HG03175 (cell line): ENCODE measurements at regions not wholly inside any gene's neighbourhood (a gene's known extent, or its start where the extent isn't known, plus 50 kb on each side); places are given as distances from the start of the nearest gene placed in this dataset.

ENCODE experiments used
- ATAC-seq: cut with Tn5 transposase; IDR thresholded peaks from one replicate; pipeline ENCODE4 v1.9.1; 2021; ENCODE audit warnings: mild to moderate bottlenecking, moderate library complexity; ENCODE audit not compliant: unreplicated experiment

- ATAC-seq, result no peak
Measured at GRCh38 chr14:100638211-100638855, 51.1 kb upstream of the BEGAIN start.

- no peak for ATAC-seq
Measured at GRCh38 chr14:100639280-100639679, 52.1 kb upstream of the BEGAIN start.

GRCh38 chr14:100640471-100641273 is 53.5 kb upstream of the BEGAIN start:
- ATAC-seq, result peak; percentile 97

GRCh38 chr14:100641274-100641860 is 54.1 kb upstream of the BEGAIN start:
- ATAC-seq, result no peak

DNA sequence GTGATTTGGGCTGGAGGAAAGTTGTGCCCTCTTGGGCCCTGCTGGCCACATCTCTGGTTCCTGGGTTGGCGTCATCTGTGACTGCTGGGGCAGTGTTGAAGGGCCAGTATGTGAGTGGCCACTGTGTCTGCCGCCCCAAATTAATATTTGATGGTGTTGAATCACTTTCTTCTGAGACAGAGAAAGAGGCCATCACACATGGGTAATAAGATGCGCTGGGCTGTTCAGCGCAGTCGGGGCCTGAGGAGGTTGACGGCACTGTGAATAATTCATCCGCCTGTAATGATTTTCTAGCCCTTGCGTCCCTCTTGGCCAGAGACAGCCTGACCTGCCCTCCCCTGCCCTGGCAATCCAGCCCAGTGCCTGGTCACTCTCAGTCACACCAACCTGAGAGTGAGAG is 56.2 kb upstream of the BEGAIN start:
- ATAC-seq, result no peak

GRCh38 chr14:100644383-100644782 is 57.2 kb upstream of the BEGAIN start:
- no peak for ATAC-seq

GRCh38 chr14:100644784-100645183 is 57.6 kb upstream of the BEGAIN start:
- ATAC-seq, result no peak

DNA sequence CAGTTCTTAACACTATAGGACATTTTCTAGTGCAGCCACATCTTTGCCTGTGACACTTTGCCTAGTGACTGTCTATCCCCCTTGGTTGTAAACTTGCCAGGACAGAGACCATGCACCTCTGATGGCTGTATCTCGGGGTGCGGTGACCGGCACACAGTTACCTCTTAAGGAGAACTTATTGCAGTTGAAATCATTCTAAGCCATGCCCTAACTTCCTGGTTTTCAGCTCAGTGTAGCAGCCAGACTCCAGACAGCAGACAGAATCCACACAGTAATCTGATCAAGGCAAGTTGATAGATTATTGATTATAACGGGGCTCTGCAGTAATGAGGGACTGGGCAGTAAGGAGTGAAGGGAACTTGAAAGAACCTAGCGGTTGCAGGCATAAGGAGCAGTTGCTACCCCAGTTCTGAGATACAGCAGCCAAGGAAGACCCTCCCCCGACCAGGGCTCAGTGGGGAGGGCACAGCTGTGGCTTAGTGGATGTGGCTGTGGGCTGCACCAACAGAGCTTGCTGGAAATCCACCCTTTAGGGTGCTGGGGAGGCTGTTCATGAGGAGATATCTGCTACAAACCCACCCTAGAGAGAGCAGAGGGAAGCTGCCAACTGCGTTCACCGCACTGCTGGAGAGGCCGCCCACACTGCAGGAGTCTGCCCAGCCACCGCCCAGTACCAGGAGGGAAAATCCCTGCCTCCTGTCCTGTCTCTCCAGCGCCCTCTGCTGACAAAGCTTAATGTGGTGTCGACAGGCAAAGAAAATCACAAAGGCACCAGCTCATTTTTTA is 58.2 kb upstream of the BEGAIN start:
- ATAC-seq, result no peak

- no peak for ATAC-seq
Measured at GRCh38 chr14:100645982-100646314, 58.7 kb upstream of the BEGAIN start.

DNA sequence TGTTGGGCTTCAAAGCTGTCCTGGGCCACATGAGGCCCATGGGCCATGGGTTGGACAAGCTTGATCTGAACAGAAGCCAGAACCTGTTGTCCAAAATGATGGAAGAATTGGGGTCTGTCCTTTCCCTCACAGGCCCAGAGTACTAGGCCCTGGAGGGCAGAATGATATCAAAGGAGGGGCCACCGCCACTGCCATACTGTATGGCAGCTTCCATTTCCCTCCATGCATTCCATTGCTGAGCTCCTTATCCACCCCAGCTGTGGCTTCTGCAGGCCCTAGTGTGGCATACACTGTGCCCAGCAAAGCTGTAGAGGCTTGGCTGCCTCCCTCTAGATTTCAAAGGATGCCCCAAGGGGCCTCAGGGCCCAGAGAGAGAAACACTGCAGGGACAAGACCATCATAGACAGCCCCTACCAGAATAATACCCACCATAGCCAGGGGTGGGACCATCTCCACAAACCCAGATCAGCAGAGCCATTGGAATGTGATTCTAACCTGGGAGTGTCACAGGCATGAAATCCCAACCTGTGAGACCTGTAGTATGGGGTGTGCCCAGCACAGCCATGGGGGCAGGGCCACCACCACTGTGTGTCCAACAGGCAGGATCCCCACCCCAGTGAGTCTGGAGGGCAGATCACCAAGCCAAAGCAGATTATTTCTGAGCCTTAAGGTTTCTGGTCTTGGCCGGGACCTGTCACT is 61.4 kb upstream of the BEGAIN start:
- no peak for ATAC-seq

- ATAC-seq, result no peak
Measured at GRCh38 chr14:100649173-100649519, 61.9 kb upstream of the BEGAIN start.

GRCh38 chr14:100651999-100652508 is 64.8 kb upstream of the BEGAIN start:
- ATAC-seq, result no peak

DNA sequence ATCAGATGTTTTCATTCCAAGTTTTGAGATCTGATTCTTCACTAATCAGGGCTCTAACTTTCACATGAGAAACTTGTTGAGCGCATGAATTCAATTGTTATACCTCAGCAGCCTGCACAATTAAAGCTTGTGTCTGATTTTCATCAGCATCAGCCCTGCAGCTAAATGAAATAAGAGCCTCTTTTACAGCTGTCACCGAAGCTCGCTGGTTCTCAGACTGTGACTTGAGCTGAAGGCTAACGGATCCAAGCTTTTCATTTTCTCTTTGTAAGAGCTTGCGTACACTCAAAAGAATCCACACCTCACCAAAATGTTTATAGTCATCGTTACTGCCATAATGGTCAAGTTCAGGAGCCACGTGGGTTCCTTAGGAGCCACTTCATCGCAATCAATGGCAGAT is 65.5 kb upstream of the BEGAIN start:
- no peak for ATAC-seq

GRCh38 chr14:100653409-100653808 is 66.2 kb upstream of the BEGAIN start:
- no peak for ATAC-seq

- ATAC-seq, result no peak
Measured at GRCh38 chr14:100654025-100654813, 67.0 kb upstream of the BEGAIN start.

DNA sequence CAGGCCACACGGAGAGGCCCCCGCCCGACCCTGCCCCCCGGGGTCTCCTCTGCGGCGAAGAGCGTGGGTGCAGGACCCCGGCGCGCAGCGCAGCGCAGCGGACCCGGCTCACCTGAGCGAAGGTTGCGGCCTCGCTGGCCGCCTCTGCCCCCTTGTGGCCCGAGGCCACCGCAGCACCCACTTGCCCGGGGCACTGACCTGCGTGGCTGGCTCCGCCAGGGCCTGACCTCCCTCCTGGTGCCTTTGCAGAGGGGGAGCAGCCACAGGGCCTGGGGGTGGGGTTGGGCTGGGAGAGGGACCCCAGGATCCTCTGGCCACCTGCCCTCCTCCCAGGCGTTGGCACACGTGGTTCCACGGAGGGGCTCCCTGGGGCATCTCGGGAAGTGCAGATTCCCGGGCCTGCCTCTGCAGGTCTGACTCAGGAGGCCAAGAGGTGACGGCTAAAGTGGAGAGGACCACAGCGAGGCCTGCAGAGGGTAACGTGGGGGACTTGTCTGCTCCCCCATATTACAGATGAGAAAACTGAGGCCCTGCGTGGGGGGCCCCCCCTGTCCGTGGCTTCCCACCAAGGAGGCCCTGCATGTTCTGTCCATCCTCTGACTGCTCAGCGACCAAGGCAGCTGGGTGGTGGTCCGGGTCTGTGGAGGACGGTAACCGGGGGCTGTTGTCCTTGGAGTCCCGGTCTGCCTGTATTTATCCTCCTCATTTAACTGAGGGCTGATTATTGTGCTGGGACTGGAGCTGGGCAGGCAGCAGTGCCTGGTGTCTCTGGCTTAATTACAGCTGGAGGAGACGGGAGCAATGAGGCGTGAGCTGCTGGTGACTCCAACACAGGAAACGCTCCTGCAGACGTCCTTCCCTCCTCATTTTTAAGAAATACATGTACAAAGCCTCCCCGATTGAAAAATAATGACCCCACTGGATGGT is 67.9 kb upstream of the BEGAIN start:
- peak; percentile 59 for ATAC-seq

GRCh38 chr14:100655741-100656085 is 68.5 kb upstream of the BEGAIN start:
- no peak for ATAC-seq

DNA sequence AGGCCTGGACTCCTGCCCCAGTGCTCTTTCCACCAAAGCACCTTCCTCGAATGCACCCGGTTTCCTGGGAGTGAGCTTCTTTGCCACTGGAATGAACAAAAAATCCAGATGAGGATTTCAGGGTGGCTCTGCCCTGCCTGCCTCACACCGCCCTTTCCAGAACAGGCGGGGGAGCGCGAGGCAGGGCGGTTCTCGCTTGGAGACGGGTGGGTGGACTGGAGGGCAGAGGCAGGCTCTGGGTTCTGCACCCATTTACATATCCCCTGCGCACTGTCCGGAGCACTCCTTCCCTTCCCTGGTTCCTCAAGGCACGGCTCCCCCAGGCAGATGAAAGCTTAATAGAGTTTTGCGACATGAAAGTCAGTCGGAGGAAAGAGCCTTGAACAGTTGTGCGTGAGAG is 69.7 kb upstream of the DLK1 start:
- ATAC-seq, result no peak

DNA sequence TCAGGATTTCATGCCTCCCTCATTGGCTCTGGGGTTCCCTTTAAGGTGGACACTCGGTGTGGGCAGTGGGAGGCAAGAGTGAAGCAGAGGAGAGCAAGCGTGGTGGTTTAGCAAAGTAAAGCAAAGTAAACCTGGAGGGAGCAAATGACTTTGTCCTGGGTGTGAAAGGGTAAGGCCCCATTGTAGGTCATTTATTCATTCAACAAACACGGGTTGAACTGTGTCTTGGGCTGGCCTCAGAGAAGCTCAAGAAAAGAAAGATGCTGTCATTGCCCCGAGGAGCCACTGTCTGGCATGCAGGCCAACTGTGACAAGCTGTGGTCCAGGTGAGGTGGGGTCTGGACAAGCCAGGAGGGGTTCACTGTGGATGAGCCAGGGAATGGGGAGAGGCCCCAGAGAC is 68.9 kb upstream of the DLK1 start:
- ATAC-seq, result no peak
